B cell (primary cell): ENCODE measurements at regions not wholly inside any gene's neighbourhood (a gene's known extent, or its start where the extent isn't known, plus 50 kb on each side); places are given as distances from the start of the nearest gene placed in this dataset.
A peak's percentile ranks its signal among the peaks of the same experiment; 100 is the strongest.

Experiments
- ATAC-seq: fragments of 200-7000 bp; cut with Tn5 transposase; one replicate; pipeline ENCODE4 v1.10.0; 2021; ENCODE audit warnings: low read depth, mild to moderate bottlenecking, moderate number of reproducible peaks, moderate library complexity
- CTCF ChIA-PET: fragments of 350-600 bp; sonication (Branson Sonifier 250); formaldehyde crosslinking; loops from one replicate; lab custom pipeline; 2021; ENCODE audit warnings: antibody characterized with exemption, inconsistent platforms; lab: Charles Lee
- POLR2A ChIA-PET: fragments of 350-600 bp; sonication (Branson Sonifier 250); formaldehyde crosslinking; loops from one replicate; lab custom pipeline; 2021; ENCODE audit warnings: antibody characterized with exemption; lab: Charles Lee
- DNase-seq: peaks from one replicate; pipeline ENCODE4 v3.0.0; 2013
- H2AFZ ChIP-seq: 2 replicates; pipeline ENCODE4 v1.6.1; 2012; ENCODE audit warnings: mild to moderate bottlenecking, low read depth, low read length; ENCODE audit not compliant: insufficient read depth, poor library complexity, severe bottlenecking
- H3K27ac ChIP-seq, 2 donors: 1 replicate in 1 of 2; 2 replicates in 1 of 2; pipeline ENCODE4 v1.5.1; 2012 to 2013; ENCODE audit warnings: low read length in 2 of 2, mild to moderate bottlenecking in 2 of 2, moderate library complexity in 1 of 2
- H3K27me3 ChIP-seq, 4 experiments: fragments of 200-600 bp in 1 of 4; sonication (generic) in 1 of 4; replicated peaks in 1 of 4; 1 replicate in 2 of 4; 2 replicates in 2 of 4; pipeline versions ENCODE4 v1.6.1 to v1.7.0; 2013 to 2016; ENCODE audit warnings: low read length in 3 of 4, mild to moderate bottlenecking in 2 of 4, mixed read lengths in 1 of 4, moderate library complexity in 1 of 4; ENCODE audit not compliant: insufficient read depth in 4 of 4, control insufficient read depth in 3 of 4; ENCODE audit errors: control extremely low read depth in 1 of 4
- H3K36me3 ChIP-seq, 2 experiments: replicated peaks in 1 of 2; 1 replicate in 1 of 2; 2 replicates in 1 of 2; pipeline versions ENCODE4 v1.6.1 to v1.7.1; 2013; ENCODE audit warnings: low read length in 1 of 2; ENCODE audit not compliant: insufficient read depth in 2 of 2, control insufficient read depth in 1 of 2; ENCODE audit errors: control extremely low read depth in 1 of 2, extremely low read depth in 1 of 2
- H3K4me1 ChIP-seq, 2 donors: fragments of 200-600 bp in 1 of 2; sonication (generic) in 1 of 2; 1 replicate in 1 of 2; 2 replicates in 1 of 2; pipeline versions ENCODE4 v1.5.1 to v1.6.1; 2013 to 2017; ENCODE audit warnings: low read length in 2 of 2; ENCODE audit not compliant: control insufficient read depth in 2 of 2, insufficient read depth in 2 of 2
- H3K4me2 ChIP-seq: replicated peaks from 2 replicates; pipeline ENCODE3; 2012; ENCODE audit warnings: mild to moderate bottlenecking, low read depth, low read length; ENCODE audit not compliant: poor library complexity, severe bottlenecking
- H3K4me3 ChIP-seq, 5 experiments: fragments of 200-600 bp in 1 of 5; sonication (generic) in 1 of 5; 1 replicate in 3 of 5; 2 replicates in 2 of 5; pipeline versions ENCODE4 v1.5.1 to v1.7.0; 2011 to 2016; ENCODE audit warnings: low read length in 4 of 5, mild to moderate bottlenecking in 4 of 5, low read depth in 2 of 5, control low read depth in 1 of 5, moderate library complexity in 1 of 5; ENCODE audit not compliant: insufficient read depth in 1 of 5; ENCODE audit errors: control extremely low read depth in 1 of 5, extremely low read depth in 1 of 5
- H3K79me2 ChIP-seq: fragments of 200-600 bp; sonication (generic); one replicate; pipeline ENCODE4 v1.6.0; 2016; ENCODE audit warnings: low read length; ENCODE audit not compliant: control insufficient read depth, insufficient read depth
- H3K9ac ChIP-seq: fragments of 200-600 bp; sonication (generic); 2 replicates; pipeline ENCODE4 v1.6.1; 2017; ENCODE audit warnings: mild to moderate bottlenecking, low read length, moderate library complexity
- H3K9me3 ChIP-seq, 3 donors: one replicate each; pipeline versions ENCODE4 v1.6.1 to v1.7.1; 2013; ENCODE audit warnings: low read length in 2 of 3; ENCODE audit not compliant: control insufficient read depth in 2 of 3, insufficient read depth in 1 of 3; ENCODE audit errors: control extremely low read depth in 1 of 3
- H4K20me1 ChIP-seq: 2 replicates; pipeline ENCODE4 v1.6.0; 2012; ENCODE audit warnings: mild to moderate bottlenecking, low read length; ENCODE audit not compliant: insufficient read depth, control insufficient read depth, poor library complexity, severe bottlenecking
- H3K27ac Mint-ChIP-seq: one replicate; pipeline ENCODE4 v1.8.0; 2021; ENCODE audit warnings: mixed read lengths
- H3K27me3 Mint-ChIP-seq: one replicate; pipeline ENCODE4 v1.8.0; 2021; ENCODE audit warnings: mixed read lengths
- H3K4me1 Mint-ChIP-seq: one replicate; pipeline ENCODE4 v1.8.0; 2021; ENCODE audit warnings: mixed read lengths
- H3K4me3 Mint-ChIP-seq: one replicate; pipeline ENCODE4 v1.8.0; 2021; ENCODE audit warnings: mixed read lengths
- H3K9me3 Mint-ChIP-seq: one replicate; pipeline ENCODE4 v1.8.0; 2022; ENCODE audit warnings: mixed read lengths; ENCODE audit not compliant: insufficient read depth
- CTCF ChIP-seq: fragments of 200-600 bp; IDR thresholded peaks from one replicate; pipeline ENCODE4 v1.8.0; 2022; ENCODE audit warnings: antibody characterized with exemption, mild to moderate bottlenecking
- EZH2 ChIP-seq: IDR thresholded peaks from 2 replicates; pipeline ENCODE4 v1.6.1; 2012; ENCODE audit warnings: borderline replicate concordance, low read depth, mild to moderate bottlenecking, moderate library complexity, low read length; ENCODE audit not compliant: insufficient read depth, poor library complexity, severe bottlenecking
- WGBS: methylation state at CpG from one replicate; pipeline ENCODE4 v1.1.5; 2013; ENCODE audit warnings: missing lambda C conversion rate; ENCODE audit not compliant: insufficient coverage; 5-methylcytosine and 5-hydroxymethylcytosine counted together
- intact Hi-C: fragments of 100-400 bp; cut with micrococcal nuclease; formaldehyde crosslinking; loops from one replicate; pipeline ENCODE4 v1.10.0; 2022

- Histone ChIP-seq H3K4me3 (no peak overlapping the region), H3K9ac (peak overlapping the region; percentile 7), H3K36me3 (no peaks in the 10 kb centered on the region), H3K27ac (no peak overlapping the region), H2AFZ (peak overlapping the region; percentile 17), H3K27me3 (no peaks in the 10 kb centered on the region), H3K9me3 (no peaks in the 10 kb centered on the region), H3K4me1 (peaks cover 43 to 47% of the 10 kb centered on the region in 2 donors), H4K20me1 (no peaks in the 10 kb centered on the region), H3K79me2 (peaks cover 3% of the 10 kb centered on the region), H3K4me2 (peak overlapping the region; percentile 46)
- no peak for ATAC-seq
- POLR2A ChIA-PET, result interaction anchor here (0.6 to 1.1 kb wide), 4 partner anchors 17 to 569 kb away, joined by 3 to 9 read pairs (median 4); no protein-coding TSS in a partner anchor
- Mint-ChIP-seq H3K27ac (no peak overlapping the region), H3K9me3 (no peaks in the 10 kb centered on the region), H3K27me3 (no peaks in the 10 kb centered on the region), H3K4me3 (no peak overlapping the region), H3K4me1 (peaks cover 46% of the 10 kb centered on the region)
- CTCF ChIA-PET, result interaction anchor here (0.9 to 2.2 kb wide), 2 partner anchors 12 to 1162 kb away, joined by 3 to 5 read pairs; no protein-coding TSS in a partner anchor
- WGBS, result 71% methylated on average over 1 of the region's 6 CpGs
- no peak for TF ChIP-seq EZH2
- no peak for TF ChIP-seq CTCF
- DNase-seq, result no peak
- intact Hi-C loops, result loop anchor here (5.0 kb wide), 1 partner anchor 57 kb away; no protein-coding TSS in a partner anchor
These were observed 158.5 kb upstream of the PLEKHG7 start for GRCh38 chr12:92544322-92544721.

- H2AFZ ChIP-seq, result peak overlapping the region; percentile 17
- H3K27ac Mint-ChIP-seq, result peak overlapping the region; percentile 3
These were observed 158.9 kb upstream of the PLEKHG7 start for GRCh38 chr12:92543840-92544239.

More at GRCh38 chr12:92543840-92544239, 158.9 kb upstream of the PLEKHG7 start:
- ATAC-seq, result no peak
- POLR2A ChIA-PET, result interaction anchor here (0.6 to 1.1 kb wide), 6 partner anchors 17 to 569 kb away, joined by 3 to 9 read pairs (median 4); no protein-coding TSS in a partner anchor
- Mint-ChIP-seq H3K27me3 (no peaks in the 10 kb centered on the region), H3K4me1 (peaks cover 50% of the 10 kb centered on the region), H3K4me3 (peak overlapping the region; percentile 15), H3K9me3 (no peaks in the 10 kb centered on the region)
- DNase-seq, result no peak
- CTCF ChIA-PET, result interaction anchor here (0.9 to 2.2 kb wide), 2 partner anchors 13 to 1162 kb away, joined by 3 to 5 read pairs; no protein-coding TSS in a partner anchor
- intact Hi-C loops, result loop anchor here (5.0 kb wide), 1 partner anchor 57 kb away; no protein-coding TSS in a partner anchor
- no peak overlapping the region for H3K4me3 ChIP-seq
- H3K27me3 ChIP-seq, result no peaks in the 10 kb centered on the region
- 24% methylated on average over 3 of the region's 4 CpGs for whole genome bisulfite sequencing
- no peaks in the 10 kb centered on the region for H4K20me1 ChIP-seq
- no peak for TF ChIP-seq CTCF
- no peak for TF ChIP-seq EZH2
- no peak overlapping the region for H3K27ac ChIP-seq
- H3K9ac ChIP-seq, result peak overlapping the region; percentile 7
- peaks cover 48 to 52% of the 10 kb centered on the region in 2 donors for H3K4me1 ChIP-seq
- H3K4me2 ChIP-seq, result peak overlapping the region; percentile 46
- peaks cover 3% of the 10 kb centered on the region for H3K79me2 ChIP-seq
- no peaks in the 10 kb centered on the region for H3K36me3 ChIP-seq
- H3K9me3 ChIP-seq, result no peaks in the 10 kb centered on the region
